ENCODE measurements at regions not wholly inside any gene's neighbourhood (a gene's known extent, or its start where the extent isn't known, plus 50 kb on each side); places are given as distances from the start of the nearest gene placed in this dataset.
"Not testable (repeated sequence)": the region's sequence is repeated elsewhere in the genome, so short reads cannot be mapped to it uniquely, and the experiment has no call there.

- no peak for DNase-seq (ENCODE audit: low spot score)
These were observed 1291.0 kb upstream of the GYPC start for GRCh38 chr2:125364984-125365265.

DNA sequence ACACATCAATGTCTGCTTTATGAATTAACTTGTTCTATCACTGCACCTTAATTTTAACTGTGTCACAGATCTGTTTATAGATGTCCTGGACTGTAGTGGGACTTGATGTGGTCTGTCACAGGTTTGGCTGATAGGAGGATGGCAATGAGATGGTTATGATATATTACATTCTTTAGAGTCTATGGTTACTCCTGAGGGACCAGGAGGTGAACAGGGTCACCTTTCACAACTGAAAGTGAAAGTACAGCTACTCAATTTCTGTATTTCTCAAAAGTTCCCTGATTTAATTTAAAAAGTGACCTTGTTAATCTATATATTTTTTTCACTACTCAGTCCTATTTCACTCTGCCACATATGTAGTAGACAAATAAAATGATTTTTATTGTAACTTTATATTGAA, 1284.1 kb upstream of the GYPC start:
- DNase-seq (ENCODE audit: low spot score), result no peak

DNA sequence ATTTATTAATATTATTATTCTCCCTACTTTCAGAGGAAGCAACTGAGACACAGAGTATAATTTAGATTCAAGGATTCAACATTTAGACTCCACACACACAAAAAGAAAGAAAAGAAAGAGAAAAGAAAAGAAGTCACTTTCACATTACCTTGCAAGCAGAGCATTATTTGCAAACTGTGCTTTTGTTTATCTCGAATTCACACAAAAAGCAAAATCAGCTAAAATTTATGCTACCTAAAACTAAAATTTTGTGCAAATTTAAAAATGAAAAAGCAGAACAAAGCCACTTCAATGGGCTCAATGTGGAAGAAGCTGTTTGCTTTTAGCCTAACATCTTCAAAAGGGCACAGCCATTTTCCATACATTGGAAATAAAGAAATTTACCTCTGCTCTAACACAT, 1282.7 kb upstream of the GYPC start:
- no peak for DNase-seq (ENCODE audit: low spot score)

DNA sequence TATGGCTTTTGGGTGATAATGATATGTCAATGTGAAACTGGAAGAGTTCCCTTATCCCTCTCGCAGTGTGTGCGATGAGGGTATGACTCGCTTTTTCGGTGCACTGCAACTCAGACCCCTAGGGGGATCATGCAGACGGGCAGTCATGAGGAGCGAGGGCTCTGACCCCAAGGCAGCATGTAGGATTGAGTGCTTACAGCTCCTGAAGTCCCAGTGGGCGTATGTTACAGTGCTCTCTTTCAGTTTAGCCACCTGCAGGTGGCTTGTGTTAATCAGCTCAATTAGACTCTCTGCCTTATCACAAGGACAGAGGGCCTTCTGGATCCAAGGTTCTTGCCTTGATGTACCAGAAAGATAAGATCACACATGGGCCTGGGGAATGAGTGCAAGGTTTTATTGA, 1269.9 kb upstream of the GYPC start:
- no peak for DNase-seq (ENCODE audit: low spot score)

GRCh38 chr2:125397535-125398251, 1258.3 kb upstream of the GYPC start:
- DNase-seq (ENCODE audit: low spot score), result no peak

DNA sequence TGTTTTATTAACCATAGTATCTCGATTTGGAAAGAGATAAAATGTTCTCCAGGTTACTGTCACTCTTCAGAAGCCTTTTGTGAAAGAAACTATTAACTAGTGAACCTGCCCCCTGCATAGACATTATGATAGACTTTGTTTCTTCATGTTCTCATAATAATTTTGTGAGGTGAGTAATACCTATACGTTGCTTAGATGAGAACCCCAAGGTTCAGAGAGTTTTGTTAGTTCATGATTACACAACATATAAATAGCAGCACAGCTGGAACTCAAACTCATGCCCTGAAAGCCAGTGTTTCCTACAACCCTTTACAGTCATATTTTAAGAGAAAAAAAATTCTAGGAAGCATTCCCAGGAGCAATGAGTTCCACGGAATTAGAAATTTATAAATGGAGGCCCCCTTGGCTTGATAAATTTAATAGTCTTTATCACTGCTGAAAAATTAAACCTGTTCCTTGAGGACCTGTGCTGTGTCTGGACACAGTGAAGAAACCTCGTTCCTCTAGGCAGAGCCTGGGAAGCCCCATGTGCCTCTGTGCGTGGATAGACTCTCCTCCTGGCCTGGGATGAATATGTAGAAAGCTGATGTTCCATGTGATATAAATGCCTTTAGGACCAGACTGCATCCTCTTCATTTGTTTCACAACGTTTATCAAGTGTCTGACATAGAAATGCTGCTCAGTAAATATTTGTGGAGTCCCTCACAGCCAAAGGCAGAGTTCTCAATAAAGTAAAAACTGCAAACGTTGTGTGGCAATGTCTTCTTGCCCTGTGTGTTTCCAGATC, 1257.0 kb upstream of the GYPC start:
- no peak for DNase-seq (ENCODE audit: low spot score)

DNA sequence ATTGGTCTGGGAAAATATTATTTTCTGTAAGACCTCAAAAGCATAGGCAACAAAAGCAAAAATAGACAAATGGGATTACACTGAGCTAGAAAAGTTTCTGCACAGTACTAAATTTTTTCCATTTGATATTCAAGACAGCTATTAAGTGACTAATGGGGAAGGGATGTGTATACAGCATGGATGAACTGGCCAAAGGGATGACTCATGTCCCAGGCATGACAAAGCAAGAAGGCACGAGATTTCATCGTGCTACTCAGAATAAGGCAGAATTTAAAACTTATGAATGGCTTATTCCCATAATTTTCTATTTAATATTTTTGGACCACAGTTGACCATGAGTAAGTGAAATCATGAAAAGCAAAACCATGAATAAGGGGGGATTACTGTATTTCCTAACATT, 1250.1 kb upstream of the GYPC start:
- peak; percentile 60 for DNase-seq (ENCODE audit: low spot score)

DNA sequence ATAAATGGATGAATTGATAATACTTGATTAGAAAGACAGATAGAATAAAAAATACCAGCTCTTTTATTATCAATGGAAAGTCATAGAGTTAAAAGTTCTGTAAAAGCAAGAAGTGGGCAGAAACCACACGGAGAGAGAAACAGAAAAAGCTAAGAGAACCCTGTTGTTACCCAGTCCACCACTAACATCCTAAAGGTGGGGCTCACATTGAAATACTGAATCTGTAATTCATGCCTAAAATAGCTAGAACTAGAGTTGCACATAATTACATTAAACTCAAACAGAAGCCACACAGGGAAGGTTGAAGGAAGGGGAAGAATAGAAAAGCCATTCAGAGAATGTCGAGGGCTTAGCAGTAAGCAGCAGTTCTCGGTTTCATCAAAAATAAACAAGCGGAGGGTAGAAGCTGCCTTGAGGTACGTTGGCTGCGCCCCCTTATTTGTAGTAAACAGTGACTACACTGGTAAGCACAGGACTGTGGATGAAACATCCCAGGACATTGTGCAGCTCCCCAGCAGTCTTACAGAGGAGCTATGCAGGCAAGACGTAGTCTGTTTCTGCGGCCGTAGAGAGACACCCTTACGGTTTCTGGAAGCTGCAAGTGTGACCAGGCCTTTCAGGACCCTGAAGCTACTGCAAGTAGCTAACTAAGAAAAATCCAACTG, 1247.0 kb upstream of the GYPC start:
- DNase-seq (ENCODE audit: low spot score), result no peak

- DNase-seq (ENCODE audit: low spot score), result no peak
These were observed 1237.5 kb upstream of the GYPC start for GRCh38 chr2:125418483-125418882.

- not testable (repeated sequence) for DNase-seq (ENCODE audit: low spot score)
These were observed 1233.7 kb upstream of the GYPC start for GRCh38 chr2:125422198-125422770.

DNA sequence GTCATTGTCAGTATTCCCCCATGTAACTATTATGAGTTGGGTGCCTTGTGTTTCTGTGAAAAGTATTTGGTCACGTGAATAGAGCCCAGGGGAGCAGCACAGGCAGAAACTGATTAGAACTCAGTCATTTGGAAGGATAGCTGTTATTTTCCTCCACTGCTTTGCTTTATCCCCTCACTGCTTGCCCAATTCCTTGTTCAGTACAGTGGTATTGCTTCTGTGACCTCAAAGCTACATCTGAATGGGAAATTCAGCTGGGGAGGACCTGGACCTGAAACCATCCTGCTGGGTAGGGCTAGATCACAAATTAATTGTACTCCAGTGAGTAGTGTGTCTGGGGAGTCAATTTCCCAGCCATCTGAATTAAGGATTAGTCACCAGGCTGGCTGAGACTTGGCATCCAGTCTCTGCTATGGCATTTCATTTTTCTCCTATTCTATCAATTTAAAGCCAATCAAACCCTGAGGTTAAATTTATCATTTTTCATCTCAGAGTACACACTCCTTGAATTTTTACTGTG, 1231.6 kb upstream of the GYPC start:
- DNase-seq (ENCODE audit: low spot score), result no peak

DNA sequence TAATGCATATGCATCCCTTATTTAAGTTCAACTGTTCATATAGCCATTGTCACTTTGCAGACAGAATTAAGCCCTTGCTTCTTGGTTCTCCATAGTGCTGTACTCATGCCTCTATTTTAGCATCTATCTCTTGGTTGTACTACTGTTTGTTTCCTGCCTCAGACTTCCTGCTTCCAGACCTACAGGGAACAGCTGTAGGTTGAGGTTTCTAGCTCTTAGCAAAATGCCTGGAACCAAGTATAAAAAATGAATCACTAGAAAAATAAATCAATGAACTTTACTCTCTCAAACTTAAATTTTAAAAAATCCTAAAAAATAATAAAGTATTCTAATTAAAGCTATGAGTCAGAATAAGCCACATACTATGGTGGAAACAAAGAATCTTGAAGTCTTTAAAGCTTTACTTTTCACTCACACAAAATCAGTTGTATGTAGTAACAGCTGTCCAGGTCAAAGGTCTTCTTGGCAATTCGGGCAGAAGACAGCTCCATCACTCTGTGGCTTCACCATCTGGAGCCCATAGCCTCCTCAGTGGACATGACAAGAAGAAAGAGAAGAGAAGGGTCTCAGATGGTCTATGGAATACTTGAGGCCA, 1228.1 kb upstream of the GYPC start:
- no peak for DNase-seq (ENCODE audit: low spot score)

GRCh38 chr2:125444106-125444505, 1211.9 kb upstream of the GYPC start:
- no peak for DNase-seq (ENCODE audit: low spot score)

GRCh38 chr2:125445495-125445894, 1210.5 kb upstream of the GYPC start:
- no peak for DNase-seq (ENCODE audit: low spot score)

- DNase-seq (ENCODE audit: low spot score), result no peak
These were observed 1205.9 kb upstream of the GYPC start for GRCh38 chr2:125450092-125450491.

DNA sequence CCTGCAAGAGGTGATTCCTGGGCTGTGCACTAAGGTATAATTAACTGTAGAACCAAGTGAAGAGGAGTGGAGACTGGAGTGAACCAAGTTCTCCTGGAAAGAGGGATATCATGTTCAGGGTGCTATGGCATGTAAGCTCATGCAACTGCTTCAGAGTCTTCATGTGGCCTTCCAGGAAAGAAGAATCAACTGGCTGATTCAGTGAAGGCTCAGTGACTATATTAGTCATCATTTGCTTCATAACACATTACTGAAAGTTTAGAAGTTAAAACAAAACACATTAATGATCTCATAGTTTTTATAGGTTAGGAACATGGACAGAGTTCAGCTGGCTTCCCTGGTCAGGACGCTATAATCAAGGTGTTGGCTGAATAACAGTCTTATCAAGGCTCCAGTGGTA, 1200.8 kb upstream of the GYPC start:
- DNase-seq (ENCODE audit: low spot score), result no peak

DNA sequence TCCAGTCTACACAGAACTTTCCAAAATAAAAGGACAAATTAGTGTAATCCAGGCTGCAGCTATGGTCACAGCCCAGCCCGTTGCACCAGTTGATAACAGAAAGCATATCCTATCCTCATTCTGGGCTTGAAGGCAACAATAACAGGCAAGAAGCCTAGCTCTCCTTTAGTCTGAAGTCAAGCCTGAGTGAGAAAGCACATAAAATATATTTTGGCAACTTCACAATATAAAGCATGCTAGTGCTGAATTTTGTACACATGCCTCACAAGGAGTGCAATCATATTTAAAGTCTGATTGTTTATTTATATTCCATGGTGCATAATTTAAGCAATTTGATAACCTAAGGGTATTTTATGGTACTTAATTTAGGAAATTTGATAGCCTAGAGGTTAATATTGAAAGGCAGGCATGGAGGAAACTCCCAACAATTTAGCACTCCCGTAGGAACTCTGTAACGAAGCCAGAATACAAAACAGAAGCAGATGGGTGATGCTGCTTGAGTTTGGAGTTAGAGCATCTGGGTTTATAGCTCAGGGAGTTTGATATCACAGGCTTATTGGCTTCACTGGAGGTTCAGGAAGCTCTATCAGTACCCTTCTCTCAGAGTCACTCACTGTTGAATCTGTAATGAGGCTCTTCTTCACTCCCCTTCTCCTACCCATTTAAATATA, 1199.1 kb upstream of the GYPC start:
- no peak for DNase-seq (ENCODE audit: low spot score)

GRCh38 chr2:125471963-125472362, 1184.0 kb upstream of the GYPC start:
- DNase-seq (ENCODE audit: low spot score), result peak; percentile 32

- DNase-seq (ENCODE audit: low spot score), result no peak
These were observed 1176.8 kb upstream of the GYPC start for GRCh38 chr2:125479143-125479636.

DNA sequence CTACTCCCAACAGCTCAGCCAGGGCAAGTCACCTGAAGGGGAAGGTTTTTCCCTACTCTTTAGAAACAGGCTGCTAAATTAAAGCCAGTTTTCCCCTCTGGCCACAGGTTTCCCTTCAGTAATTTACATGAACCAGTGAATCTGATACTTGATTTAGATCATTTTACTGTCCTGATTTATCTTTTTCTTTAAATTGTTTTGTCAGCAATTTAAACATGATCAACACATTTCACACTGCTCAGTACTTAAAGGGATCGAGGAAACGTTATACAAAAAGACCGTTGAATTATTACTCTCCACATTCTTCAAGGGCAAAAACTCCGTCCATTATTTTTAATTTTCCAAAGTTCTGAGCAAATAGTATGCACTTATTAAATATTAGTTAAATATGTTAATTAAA, 1165.7 kb upstream of the GYPC start:
- DNase-seq (ENCODE audit: low spot score), result no peak

GRCh38 chr2:125491663-125492062, 1164.3 kb upstream of the GYPC start:
- no peak for DNase-seq (ENCODE audit: low spot score)

DNA sequence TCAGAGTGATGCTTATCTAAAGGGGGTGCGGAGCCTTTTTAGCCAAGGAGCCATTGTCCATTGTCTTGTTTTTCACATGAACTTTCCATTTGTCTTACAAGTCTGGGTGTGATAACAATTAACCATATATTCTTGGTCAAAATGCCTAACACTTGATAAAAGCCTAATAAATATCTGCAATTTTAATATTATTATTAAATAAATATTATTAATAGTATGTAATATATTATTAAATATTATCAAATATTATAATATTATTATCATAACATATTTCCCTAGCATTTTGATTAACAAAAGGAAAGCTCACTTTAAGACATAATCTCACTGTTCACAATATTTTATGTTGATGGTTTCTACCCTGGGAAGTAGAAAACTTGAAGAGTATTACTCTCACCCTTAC, 1143.6 kb upstream of the GYPC start:
- DNase-seq (ENCODE audit: low spot score), result no peak
